ENCODE measurements at regions not wholly inside any gene's neighbourhood (a gene's known extent, or its start where the extent isn't known, plus 50 kb on each side); places are given as distances from the start of the nearest gene placed in this dataset.

DNA sequence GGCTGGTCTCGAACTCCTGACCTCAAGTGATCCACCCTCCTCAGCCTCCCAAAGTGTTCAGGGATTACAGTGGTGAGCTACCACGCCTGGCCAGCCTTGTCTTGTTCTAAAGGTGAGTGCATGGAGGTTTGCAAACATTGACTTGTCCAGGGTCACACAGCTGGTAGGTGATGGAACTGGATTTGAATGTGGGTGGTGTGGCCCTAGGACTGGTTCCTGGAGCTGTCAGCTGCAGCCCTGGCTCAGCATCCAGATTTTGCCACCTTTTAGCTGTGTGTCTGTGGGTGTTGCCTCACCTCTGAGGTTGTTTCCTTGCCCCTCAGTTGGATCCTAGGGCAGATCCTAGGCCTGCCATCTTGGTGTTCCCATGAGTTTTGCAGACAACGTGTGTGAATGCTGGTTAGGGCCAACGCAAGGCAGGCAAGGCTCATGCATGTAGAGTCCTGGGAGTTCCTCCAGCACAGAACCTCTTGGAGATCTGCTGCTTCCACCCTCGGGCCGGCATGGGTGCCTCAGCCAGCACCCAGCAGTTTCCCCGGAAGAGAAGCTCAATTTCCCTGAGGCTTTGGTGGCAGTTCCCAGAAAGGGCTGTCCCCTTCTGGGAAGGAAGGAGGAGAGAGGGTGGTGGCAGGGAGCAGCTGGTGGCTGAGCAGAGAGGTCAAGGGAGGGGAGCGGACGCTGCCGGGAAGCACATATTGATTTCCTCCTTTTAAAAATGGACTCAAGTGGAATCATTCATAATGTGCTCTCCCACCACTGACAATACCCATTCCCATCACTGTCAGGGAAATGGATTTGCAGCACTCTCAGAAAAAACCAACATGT lies 127.6 kb upstream of the HS6ST1 start:
- TF ChIP-seq POLR2AphosphoS5 (IDR thresholded peaks at IDR 0.05; ENCODE audit: low read depth, low read length): no peak
- no peak for TF ChIP-seq SPI1 (IDR thresholded peaks at IDR 0.05; ENCODE audit: low read depth, low read length)
- no peak for TF ChIP-seq POLR2A (IDR thresholded peaks at IDR 0.05; ENCODE audit: low read depth, low read length)
- TF ChIP-seq PAX5 (IDR thresholded peaks at IDR 0.05; ENCODE audit: insufficient read depth, low read length, severe bottlenecking): no peak
- TF ChIP-seq POU2F2 (IDR thresholded peaks at IDR 0.05; ENCODE audit: low read depth, low read length): no peak
- TF ChIP-seq TAF1 (IDR thresholded peaks at IDR 0.05; ENCODE audit: low read depth, low read length): no peak
- no peak for DNase-seq (ENCODE audit: insufficient read length, low spot score)
- FAIRE-seq: no peak

DNA sequence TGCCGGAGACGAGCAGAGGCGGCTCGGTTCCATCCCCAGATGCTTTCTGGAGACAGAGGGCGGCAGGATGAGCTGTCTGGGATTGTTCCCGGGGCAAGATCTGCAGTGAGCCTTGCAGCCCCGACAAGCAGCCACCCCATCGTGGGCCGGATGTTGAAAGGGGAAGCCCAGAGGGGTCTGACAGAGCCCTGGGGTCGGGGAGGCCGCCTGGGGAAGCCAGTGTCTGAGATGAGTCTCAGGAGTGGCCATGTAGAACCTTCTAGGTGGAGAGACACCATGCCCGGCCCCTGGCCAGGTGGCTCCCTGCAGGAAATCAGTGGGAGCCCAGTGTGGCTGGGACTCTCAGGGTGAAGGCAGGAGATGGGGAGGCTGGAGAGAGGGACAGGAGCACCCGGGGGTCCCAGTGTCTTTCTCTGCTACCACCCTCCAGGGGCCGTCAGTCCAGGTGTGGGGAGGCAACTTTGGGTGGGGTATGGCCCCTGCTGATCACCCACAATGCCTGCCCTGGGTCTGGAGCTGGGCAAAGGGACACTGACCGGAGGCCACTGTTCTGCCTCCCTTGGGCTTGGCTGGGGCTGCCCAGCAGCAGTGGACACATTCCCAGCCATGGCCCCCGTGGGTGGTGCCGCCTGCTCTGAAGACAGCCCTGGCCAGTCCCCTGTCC lies 128.3 kb upstream of the HS6ST1 start:
- DNase-seq (ENCODE audit: insufficient read length, low spot score) (no peak), FAIRE-seq (no peak)
- no peak for TF ChIP-seq SPI1 (IDR thresholded peaks at IDR 0.05; ENCODE audit: low read depth, low read length)
- no peak for TF ChIP-seq POU2F2 (IDR thresholded peaks at IDR 0.05; ENCODE audit: low read depth, low read length)
- TF ChIP-seq POLR2A (IDR thresholded peaks at IDR 0.05; ENCODE audit: low read depth, low read length): no peak

DNA sequence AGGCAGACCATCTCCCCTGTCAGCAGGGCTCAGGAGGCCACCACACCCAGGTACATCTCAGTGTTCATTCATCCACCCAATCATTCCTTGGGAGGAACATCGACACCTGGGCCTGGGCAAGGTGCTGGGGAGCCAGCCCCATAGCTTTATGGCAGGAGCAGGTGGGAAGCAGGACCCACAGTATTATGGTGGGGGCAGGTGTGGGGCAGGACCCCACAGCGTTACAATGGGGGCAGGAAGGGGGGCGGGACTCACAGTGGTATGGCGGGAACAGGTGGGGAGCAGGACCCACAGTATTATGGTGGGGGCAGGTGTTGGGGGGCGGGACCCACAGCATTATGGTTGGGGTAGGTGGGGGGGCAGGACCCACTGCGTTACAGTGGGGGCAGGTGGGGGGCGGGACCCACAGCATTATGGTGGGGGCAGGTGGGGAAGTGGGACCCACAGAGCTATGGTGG lies 128.9 kb upstream of the HS6ST1 start:
- DNase-seq (ENCODE audit: insufficient read length, low spot score) (no peak), FAIRE-seq (no peak)
- TF ChIP-seq SPI1 (IDR thresholded peaks at IDR 0.05; ENCODE audit: low read depth, low read length) (no peak), POLR2A (IDR thresholded peaks at IDR 0.05; ENCODE audit: low read depth, low read length) (no peak), POLR2AphosphoS5 (IDR thresholded peaks at IDR 0.05; ENCODE audit: low read depth, low read length) (no peak), POU2F2 (IDR thresholded peaks at IDR 0.05; ENCODE audit: low read depth, low read length) (no peak), PAX5 (IDR thresholded peaks at IDR 0.05; ENCODE audit: insufficient read depth, low read length, severe bottlenecking) (no peak), TAF1 (IDR thresholded peaks at IDR 0.05; ENCODE audit: low read depth, low read length) (no peak)

DNA sequence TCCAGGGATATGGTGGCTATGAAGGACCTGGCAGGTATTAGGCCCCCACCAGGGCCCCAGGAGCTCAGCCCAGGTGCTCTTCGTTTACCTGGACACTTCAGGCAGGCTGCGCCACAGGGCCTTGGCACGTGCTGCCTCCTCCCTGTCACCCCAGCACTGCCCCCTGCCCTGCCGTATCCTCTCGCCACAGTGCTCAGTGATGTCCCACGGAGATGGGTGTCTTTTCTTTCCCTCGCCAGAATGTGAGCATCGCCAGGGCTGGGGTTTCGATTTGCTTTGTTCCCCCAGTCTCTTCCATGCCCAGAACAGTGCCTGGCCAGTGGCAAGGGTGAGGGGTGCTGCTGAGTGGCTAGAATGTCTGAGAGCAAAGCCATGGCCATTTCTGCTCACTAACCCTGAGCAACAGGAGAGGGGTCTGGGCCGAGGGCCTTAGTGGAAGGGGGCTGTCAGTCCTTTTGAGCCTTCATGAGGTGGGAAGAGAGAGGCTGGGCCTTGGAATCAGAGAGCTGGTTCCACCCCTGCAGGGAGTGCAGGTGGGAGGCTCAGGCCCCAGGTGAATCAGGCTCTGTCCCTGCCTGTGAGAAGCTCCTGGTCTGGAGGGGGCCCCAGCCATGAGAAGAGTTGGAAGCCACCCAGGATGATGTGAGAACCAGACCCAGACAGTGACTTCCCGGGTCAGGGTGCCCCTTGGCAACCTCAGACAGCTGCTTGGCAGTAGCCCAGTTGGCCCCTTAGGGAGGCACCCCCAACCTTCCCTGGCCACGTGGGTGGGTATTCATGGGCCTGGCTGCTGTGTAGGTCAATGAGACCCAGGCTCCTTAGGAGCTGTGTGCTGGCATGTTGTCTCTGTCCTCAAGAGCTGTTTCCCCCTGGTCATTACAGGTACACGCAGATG lies 129.9 kb upstream of the HS6ST1 start:
- FAIRE-seq: no peak
- TF ChIP-seq SPI1 (IDR thresholded peaks at IDR 0.05; ENCODE audit: low read depth, low read length): no peak
- TF ChIP-seq PAX5 (IDR thresholded peaks at IDR 0.05; ENCODE audit: insufficient read depth, low read length, severe bottlenecking): no peak
- no peak for TF ChIP-seq TAF1 (IDR thresholded peaks at IDR 0.05; ENCODE audit: low read depth, low read length)
- TF ChIP-seq POLR2A (IDR thresholded peaks at IDR 0.05; ENCODE audit: low read depth, low read length): no peak
- TF ChIP-seq POU2F2 (IDR thresholded peaks at IDR 0.05; ENCODE audit: low read depth, low read length): no peak
- TF ChIP-seq POLR2AphosphoS5 (IDR thresholded peaks at IDR 0.05; ENCODE audit: low read depth, low read length): no peak
- DNase-seq (ENCODE audit: insufficient read length, low spot score): no peak

DNA sequence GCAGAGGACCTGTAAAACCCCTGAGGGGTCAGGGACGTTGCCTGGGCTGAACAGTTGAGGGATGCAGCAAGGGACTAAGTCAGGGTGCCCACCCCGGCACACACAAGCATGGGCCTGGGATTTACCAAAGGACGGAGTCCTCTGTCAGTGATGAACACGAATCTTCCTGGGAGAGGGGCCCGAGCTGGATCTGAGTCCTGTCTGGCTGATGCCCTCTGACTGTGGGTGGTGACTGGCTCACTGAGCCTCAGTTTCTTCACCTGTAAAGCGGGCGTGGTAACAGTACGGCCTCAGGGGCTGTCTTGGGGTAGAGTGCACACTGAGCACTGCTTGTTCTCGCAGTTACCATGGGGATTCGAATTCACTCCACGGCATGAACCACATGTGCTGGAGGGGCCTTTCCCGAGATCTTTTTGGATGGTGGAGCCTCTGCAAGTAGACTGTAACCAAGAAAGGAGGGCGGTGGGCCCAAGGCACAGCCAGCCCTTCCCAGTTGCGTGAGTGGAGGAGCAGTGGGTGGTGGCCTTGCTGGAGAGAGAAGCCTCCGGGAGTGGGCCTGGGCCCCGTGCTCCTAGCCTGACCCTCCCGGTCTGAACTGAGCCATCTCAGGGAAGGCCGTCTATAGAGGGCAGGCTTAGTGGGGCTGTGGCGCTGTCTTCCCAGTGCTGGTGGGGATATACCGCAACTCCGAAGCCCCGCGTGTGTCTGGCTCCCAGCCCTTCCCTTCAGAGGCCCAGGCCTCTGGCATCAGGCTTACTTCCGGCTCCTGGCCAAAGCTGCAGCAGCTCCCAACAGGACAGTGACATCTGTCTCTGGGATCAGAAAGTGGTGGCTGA lies 130.8 kb upstream of the HS6ST1 start:
- TF ChIP-seq PAX5 (IDR thresholded peaks at IDR 0.05; ENCODE audit: insufficient read depth, low read length, severe bottlenecking) (no peak), POLR2A (IDR thresholded peaks at IDR 0.05; ENCODE audit: low read depth, low read length) (no peak), POLR2AphosphoS5 (IDR thresholded peaks at IDR 0.05; ENCODE audit: low read depth, low read length) (no peak), SPI1 (IDR thresholded peaks at IDR 0.05; ENCODE audit: low read depth, low read length) (no peak), TAF1 (IDR thresholded peaks at IDR 0.05; ENCODE audit: low read depth, low read length) (no peak), POU2F2 (IDR thresholded peaks at IDR 0.05; ENCODE audit: low read depth, low read length) (no peak)
- DNase-seq (ENCODE audit: insufficient read length, low spot score) (no peak), FAIRE-seq (no peak)

DNA sequence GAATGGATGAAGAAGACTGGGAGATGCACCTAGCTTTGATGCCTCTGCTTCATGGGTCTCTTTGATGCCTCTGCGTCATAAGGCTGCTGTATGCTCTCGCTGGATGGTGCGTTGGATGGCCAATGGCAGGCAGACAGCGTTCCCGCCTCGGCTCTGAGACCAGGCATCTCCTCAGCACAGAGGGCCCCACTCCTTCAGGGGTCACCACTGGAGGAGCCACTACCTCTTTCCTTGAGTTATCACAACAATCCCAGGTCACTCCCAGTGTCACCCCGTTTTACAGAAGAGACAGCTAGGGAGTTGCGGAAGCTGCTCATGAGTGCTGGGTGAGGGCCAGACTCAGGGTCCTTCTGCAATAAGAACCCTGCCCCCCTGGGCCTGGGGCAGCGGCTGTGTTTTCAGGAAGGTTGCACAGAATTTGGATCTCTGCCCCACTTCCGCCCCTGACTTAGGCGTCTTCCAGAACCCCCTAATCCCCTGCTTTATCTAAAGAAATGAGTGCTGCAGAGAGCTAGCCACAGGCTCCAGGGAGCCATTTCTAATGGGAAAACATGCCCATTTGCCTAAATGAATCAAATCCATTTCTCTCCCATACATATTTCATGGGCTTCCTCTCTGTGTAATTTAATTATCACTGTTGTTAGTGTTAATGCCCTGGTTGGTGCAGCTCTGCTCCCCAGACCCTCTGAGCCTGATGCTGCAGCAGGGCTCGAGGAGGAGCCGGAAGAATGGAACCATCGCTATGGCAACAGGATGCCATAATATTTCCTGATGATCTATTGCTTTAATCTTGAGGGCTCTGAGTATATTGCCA lies 131.8 kb upstream of the HS6ST1 start:
- FAIRE-seq (no peak), DNase-seq (ENCODE audit: insufficient read length, low spot score) (no peak)
- TF ChIP-seq PAX5 (IDR thresholded peaks at IDR 0.05; ENCODE audit: insufficient read depth, low read length, severe bottlenecking) (no peak), POLR2A (IDR thresholded peaks at IDR 0.05; ENCODE audit: low read depth, low read length) (no peak), POU2F2 (IDR thresholded peaks at IDR 0.05; ENCODE audit: low read depth, low read length) (no peak), POLR2AphosphoS5 (IDR thresholded peaks at IDR 0.05; ENCODE audit: low read depth, low read length) (no peak), SPI1 (IDR thresholded peaks at IDR 0.05; ENCODE audit: low read depth, low read length) (no peak), TAF1 (IDR thresholded peaks at IDR 0.05; ENCODE audit: low read depth, low read length) (no peak)

DNA sequence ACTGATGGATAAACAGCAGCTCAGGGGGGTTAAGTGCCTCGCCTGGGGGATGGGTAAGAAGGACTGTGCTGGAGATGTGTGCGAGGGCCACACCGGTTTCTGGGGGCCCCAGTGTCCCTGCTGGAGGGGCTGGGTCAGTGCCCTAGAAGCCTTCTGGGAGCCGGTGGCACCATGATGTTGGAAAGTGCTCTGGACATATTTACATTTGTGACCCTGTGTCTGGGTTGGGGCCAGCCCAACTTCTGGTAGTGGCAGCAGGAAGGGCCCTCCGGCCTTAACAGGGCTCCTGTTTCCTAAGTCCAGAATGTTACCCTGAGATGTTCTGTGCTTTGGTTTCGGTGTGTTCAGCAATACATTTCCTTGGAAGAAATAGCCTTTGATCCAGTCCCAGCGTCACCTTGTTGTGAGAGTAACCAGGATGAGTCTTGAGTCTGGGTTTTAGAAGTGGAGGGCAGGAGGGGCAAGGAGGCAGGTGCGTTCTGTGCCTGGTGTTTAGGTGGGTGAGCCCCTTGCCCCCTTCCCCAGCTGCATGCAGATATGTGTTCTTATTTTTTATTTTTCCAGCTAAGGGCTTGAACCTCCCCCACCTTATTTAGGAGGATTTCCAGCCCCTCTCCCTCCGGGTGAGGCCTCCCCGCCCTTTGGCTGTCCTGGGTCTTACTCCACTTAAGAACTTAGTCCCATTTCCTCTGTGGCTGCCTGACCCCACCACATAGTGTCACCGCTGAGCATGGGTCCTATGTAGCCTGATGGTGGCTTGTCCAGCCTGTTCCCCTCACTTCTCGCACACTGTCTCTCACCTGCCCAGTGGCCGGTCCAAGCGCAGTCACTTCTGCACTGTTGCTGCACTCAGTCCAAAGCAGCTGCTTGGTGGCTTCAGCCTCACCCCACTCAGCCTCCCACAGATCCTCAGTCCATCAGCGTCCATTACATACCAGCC lies 132.7 kb upstream of the HS6ST1 start:
- TF ChIP-seq PAX5 (IDR thresholded peaks at IDR 0.05; ENCODE audit: insufficient read depth, low read length, severe bottlenecking) (no peak), POLR2A (IDR thresholded peaks at IDR 0.05; ENCODE audit: low read depth, low read length) (no peak), POLR2AphosphoS5 (IDR thresholded peaks at IDR 0.05; ENCODE audit: low read depth, low read length) (no peak), SPI1 (IDR thresholded peaks at IDR 0.05; ENCODE audit: low read depth, low read length) (no peak)
- peak; percentile 16 for FAIRE-seq
- no peak for DNase-seq (ENCODE audit: insufficient read length, low spot score)
